Right lobe of liver (tissue), 4 donors: ENCODE measurements at regions not wholly inside any gene's neighbourhood (a gene's known extent, or its start where the extent isn't known, plus 50 kb on each side); places are given as distances from the start of the nearest gene placed in this dataset.

Experiments used
- CTCF ChIP-seq, 4 donors: fragments of 200-600 bp in 3 of 4; fragments of 450-650 bp in 1 of 4; IDR thresholded peaks; one replicate each; pipeline versions ENCODE4 v1.5.1 to v1.8.0; 2016 to 2022; ENCODE audit warnings: antibody characterized with exemption in 4 of 4, mild to moderate bottlenecking in 2 of 4
- POLR2A ChIP-seq: fragments of 450-650 bp; IDR thresholded peaks from one replicate; pipeline ENCODE4 v1.6.1; 2017; ENCODE audit warnings: antibody characterized with exemption, mild to moderate bottlenecking
- donor health status: DM: no; HTN: no; CAD: no.
- donor health status: DM: no; HTN: no; CAD: no.
- donor health status: DM: no; HTN: yes; CAD: no.

GRCh38 chr16:60120586-60120985 is 1386.5 kb upstream of the GOT2 start:
- TF ChIP-seq CTCF (IDR thresholded peaks at IDR 0.05) (no peak), POLR2A (no peak)
